B cell (primary cell): ENCODE measurements at regions not wholly inside any gene's neighbourhood (a gene's known extent, or its start where the extent isn't known, plus 50 kb on each side); places are given as distances from the start of the nearest gene placed in this dataset.
"Not testable (repeated sequence)": the region's sequence is repeated elsewhere in the genome, so short reads cannot be mapped to it uniquely, and the experiment has no call there.

Experiments
- ATAC-seq: fragments of 200-7000 bp; cut with Tn5 transposase; one replicate; pipeline ENCODE4 v1.10.0; 2021; ENCODE audit warnings: low read depth, mild to moderate bottlenecking, moderate number of reproducible peaks, moderate library complexity
- CTCF ChIA-PET: fragments of 350-600 bp; sonication (Branson Sonifier 250); formaldehyde crosslinking; loops from one replicate; lab custom pipeline; 2021; ENCODE audit warnings: antibody characterized with exemption, inconsistent platforms; lab: Charles Lee
- POLR2A ChIA-PET: fragments of 350-600 bp; sonication (Branson Sonifier 250); formaldehyde crosslinking; loops from one replicate; lab custom pipeline; 2021; ENCODE audit warnings: antibody characterized with exemption; lab: Charles Lee
- DNase-seq: peaks from one replicate; pipeline ENCODE4 v3.0.0; 2013
- H2AFZ ChIP-seq: 2 replicates; pipeline ENCODE4 v1.6.1; 2012; ENCODE audit warnings: mild to moderate bottlenecking, low read depth, low read length; ENCODE audit not compliant: insufficient read depth, poor library complexity, severe bottlenecking
- H3K27ac ChIP-seq, 2 donors: 1 replicate in 1 of 2; 2 replicates in 1 of 2; pipeline ENCODE4 v1.5.1; 2012 to 2013; ENCODE audit warnings: low read length in 2 of 2, mild to moderate bottlenecking in 2 of 2, moderate library complexity in 1 of 2
- H3K27me3 ChIP-seq, 4 experiments: fragments of 200-600 bp in 1 of 4; sonication (generic) in 1 of 4; replicated peaks in 1 of 4; 1 replicate in 2 of 4; 2 replicates in 2 of 4; pipeline versions ENCODE4 v1.6.1 to v1.7.0; 2013 to 2016; ENCODE audit warnings: low read length in 3 of 4, mild to moderate bottlenecking in 2 of 4, mixed read lengths in 1 of 4, moderate library complexity in 1 of 4; ENCODE audit not compliant: insufficient read depth in 4 of 4, control insufficient read depth in 3 of 4; ENCODE audit errors: control extremely low read depth in 1 of 4
- H3K36me3 ChIP-seq, 2 experiments: replicated peaks in 1 of 2; 1 replicate in 1 of 2; 2 replicates in 1 of 2; pipeline versions ENCODE4 v1.6.1 to v1.7.1; 2013; ENCODE audit warnings: low read length in 1 of 2; ENCODE audit not compliant: insufficient read depth in 2 of 2, control insufficient read depth in 1 of 2; ENCODE audit errors: control extremely low read depth in 1 of 2, extremely low read depth in 1 of 2
- H3K4me1 ChIP-seq, 2 donors: fragments of 200-600 bp in 1 of 2; sonication (generic) in 1 of 2; 1 replicate in 1 of 2; 2 replicates in 1 of 2; pipeline versions ENCODE4 v1.5.1 to v1.6.1; 2013 to 2017; ENCODE audit warnings: low read length in 2 of 2; ENCODE audit not compliant: control insufficient read depth in 2 of 2, insufficient read depth in 2 of 2
- H3K4me2 ChIP-seq: replicated peaks from 2 replicates; pipeline ENCODE3; 2012; ENCODE audit warnings: mild to moderate bottlenecking, low read depth, low read length; ENCODE audit not compliant: poor library complexity, severe bottlenecking
- H3K4me3 ChIP-seq, 5 experiments: fragments of 200-600 bp in 1 of 5; sonication (generic) in 1 of 5; 1 replicate in 3 of 5; 2 replicates in 2 of 5; pipeline versions ENCODE4 v1.5.1 to v1.7.0; 2011 to 2016; ENCODE audit warnings: low read length in 4 of 5, mild to moderate bottlenecking in 4 of 5, low read depth in 2 of 5, control low read depth in 1 of 5, moderate library complexity in 1 of 5; ENCODE audit not compliant: insufficient read depth in 1 of 5; ENCODE audit errors: control extremely low read depth in 1 of 5, extremely low read depth in 1 of 5
- H3K79me2 ChIP-seq: fragments of 200-600 bp; sonication (generic); one replicate; pipeline ENCODE4 v1.6.0; 2016; ENCODE audit warnings: low read length; ENCODE audit not compliant: control insufficient read depth, insufficient read depth
- H3K9ac ChIP-seq: fragments of 200-600 bp; sonication (generic); 2 replicates; pipeline ENCODE4 v1.6.1; 2017; ENCODE audit warnings: mild to moderate bottlenecking, low read length, moderate library complexity
- H3K9me3 ChIP-seq, 3 donors: one replicate each; pipeline versions ENCODE4 v1.6.1 to v1.7.1; 2013; ENCODE audit warnings: low read length in 2 of 3; ENCODE audit not compliant: control insufficient read depth in 2 of 3, insufficient read depth in 1 of 3; ENCODE audit errors: control extremely low read depth in 1 of 3
- H4K20me1 ChIP-seq: 2 replicates; pipeline ENCODE4 v1.6.0; 2012; ENCODE audit warnings: mild to moderate bottlenecking, low read length; ENCODE audit not compliant: insufficient read depth, control insufficient read depth, poor library complexity, severe bottlenecking
- H3K27ac Mint-ChIP-seq: one replicate; pipeline ENCODE4 v1.8.0; 2021; ENCODE audit warnings: mixed read lengths
- H3K27me3 Mint-ChIP-seq: one replicate; pipeline ENCODE4 v1.8.0; 2021; ENCODE audit warnings: mixed read lengths
- H3K4me1 Mint-ChIP-seq: one replicate; pipeline ENCODE4 v1.8.0; 2021; ENCODE audit warnings: mixed read lengths
- H3K4me3 Mint-ChIP-seq: one replicate; pipeline ENCODE4 v1.8.0; 2021; ENCODE audit warnings: mixed read lengths
- H3K9me3 Mint-ChIP-seq: one replicate; pipeline ENCODE4 v1.8.0; 2022; ENCODE audit warnings: mixed read lengths; ENCODE audit not compliant: insufficient read depth
- EZH2 ChIP-seq: IDR thresholded peaks from 2 replicates; pipeline ENCODE4 v1.6.1; 2012; ENCODE audit warnings: borderline replicate concordance, low read depth, mild to moderate bottlenecking, moderate library complexity, low read length; ENCODE audit not compliant: insufficient read depth, poor library complexity, severe bottlenecking
- WGBS: methylation state at CpG from one replicate; pipeline ENCODE4 v1.1.5; 2013; ENCODE audit warnings: missing lambda C conversion rate; ENCODE audit not compliant: insufficient coverage; 5-methylcytosine and 5-hydroxymethylcytosine counted together
- intact Hi-C: fragments of 100-400 bp; cut with micrococcal nuclease; formaldehyde crosslinking; loops from one replicate; pipeline ENCODE4 v1.10.0; 2022
- TF ChIP-seq, protein P1 (sequence below): fragments of 200-600 bp; IDR thresholded peaks from one replicate; pipeline ENCODE4 v1.8.0; 2022; ENCODE audit warnings: antibody characterized with exemption, mild to moderate bottlenecking

GRCh38 chr10:28909875-28910274, 232.6 kb downstream of the BAMBI start:
- DNase-seq = no peak
- intact Hi-C loops = no loop called here
- no peak for ATAC-seq
- no peaks in the 10 kb centered on the region for H3K27me3 Mint-ChIP-seq
- no peak overlapping the region for H3K9ac ChIP-seq
- 91% methylated on average over 5 of the region's 5 CpGs for WGBS
- ChIA-PET CTCF (no interaction called here), POLR2A (no interaction called here)
- no peaks in the 10 kb centered on the region for H4K20me1 ChIP-seq
- no peak overlapping the region for H3K4me2 ChIP-seq
- H3K79me2 ChIP-seq = no peaks in the 10 kb centered on the region
- H3K36me3 ChIP-seq = no peaks in the 10 kb centered on the region
- H3K4me1 Mint-ChIP-seq = no peaks in the 10 kb centered on the region
- no peak overlapping the region for H3K4me3 Mint-ChIP-seq
- H3K9me3 Mint-ChIP-seq = no peaks in the 10 kb centered on the region
- H3K27me3 ChIP-seq = no peaks in the 10 kb centered on the region
- H3K4me1 ChIP-seq = no peaks in the 10 kb centered on the region
- no peak overlapping the region for H3K4me3 ChIP-seq
- TF ChIP-seq EZH2 = no peak
- TF ChIP-seq, protein P1, sequence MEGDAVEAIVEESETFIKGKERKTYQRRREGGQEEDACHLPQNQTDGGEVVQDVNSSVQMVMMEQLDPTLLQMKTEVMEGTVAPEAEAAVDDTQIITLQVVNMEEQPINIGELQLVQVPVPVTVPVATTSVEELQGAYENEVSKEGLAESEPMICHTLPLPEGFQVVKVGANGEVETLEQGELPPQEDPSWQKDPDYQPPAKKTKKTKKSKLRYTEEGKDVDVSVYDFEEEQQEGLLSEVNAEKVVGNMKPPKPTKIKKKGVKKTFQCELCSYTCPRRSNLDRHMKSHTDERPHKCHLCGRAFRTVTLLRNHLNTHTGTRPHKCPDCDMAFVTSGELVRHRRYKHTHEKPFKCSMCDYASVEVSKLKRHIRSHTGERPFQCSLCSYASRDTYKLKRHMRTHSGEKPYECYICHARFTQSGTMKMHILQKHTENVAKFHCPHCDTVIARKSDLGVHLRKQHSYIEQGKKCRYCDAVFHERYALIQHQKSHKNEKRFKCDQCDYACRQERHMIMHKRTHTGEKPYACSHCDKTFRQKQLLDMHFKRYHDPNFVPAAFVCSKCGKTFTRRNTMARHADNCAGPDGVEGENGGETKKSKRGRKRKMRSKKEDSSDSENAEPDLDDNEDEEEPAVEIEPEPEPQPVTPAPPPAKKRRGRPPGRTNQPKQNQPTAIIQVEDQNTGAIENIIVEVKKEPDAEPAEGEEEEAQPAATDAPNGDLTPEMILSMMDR = no peak
- no peak overlapping the region for H2AFZ ChIP-seq
- peaks cover 0 to 13% (median 0%) of the 10 kb centered on the region in 3 donors for H3K9me3 ChIP-seq
- H3K27ac ChIP-seq = no peak overlapping the region
- H3K27ac Mint-ChIP-seq = no peak overlapping the region

DNA sequence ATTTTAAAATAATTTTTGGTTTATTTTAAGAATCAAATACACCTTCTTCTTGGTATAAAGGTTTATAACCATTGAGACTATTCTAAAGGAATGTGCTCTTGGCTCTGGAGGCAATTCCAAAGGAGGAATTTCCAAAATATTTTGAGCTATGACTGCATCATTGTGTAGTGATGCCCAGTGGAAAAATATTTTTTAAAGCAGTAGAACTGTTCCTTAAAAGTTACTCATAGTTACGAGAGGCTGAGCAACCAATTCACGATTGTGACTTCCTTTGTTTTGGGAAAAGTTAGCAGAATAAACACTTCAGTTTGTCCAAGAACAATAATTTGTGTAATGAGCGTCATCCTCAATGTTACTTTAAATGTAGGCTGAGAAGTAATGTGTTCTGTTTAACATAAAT, 233.6 kb downstream of the BAMBI start:
- Histone ChIP-seq H3K9ac (no peak overlapping the region), H3K9me3 (peaks cover 0 to 13% (median 0%) of the 10 kb centered on the region in 3 donors), H4K20me1 (no peaks in the 10 kb centered on the region), H3K4me3 (no peak overlapping the region), H2AFZ (no peak overlapping the region), H3K4me2 (no peak overlapping the region), H3K79me2 (no peaks in the 10 kb centered on the region), H3K27me3 (no peaks in the 10 kb centered on the region), H3K36me3 (no peaks in the 10 kb centered on the region), H3K27ac (no peak overlapping the region), H3K4me1 (no peaks in the 10 kb centered on the region)
- H3K27me3 Mint-ChIP-seq = no peaks in the 10 kb centered on the region
- no peaks in the 10 kb centered on the region for H3K9me3 Mint-ChIP-seq
- CTCF ChIA-PET = no interaction called here
- ATAC-seq = no peak
- H3K4me1 Mint-ChIP-seq = no peaks in the 10 kb centered on the region
- H3K4me3 Mint-ChIP-seq = no peak overlapping the region
- intact Hi-C loops = no loop called here
- TF ChIP-seq EZH2 = no peak
- TF ChIP-seq, protein P1 = no peak
- POLR2A ChIA-PET = no interaction called here
- 95% methylated on average over 2 of the region's 3 CpGs for WGBS
- no peak overlapping the region for H3K27ac Mint-ChIP-seq
- no peak for DNase-seq

GRCh38 chr10:28911511-28911910, 234.2 kb downstream of the BAMBI start:
- DNase-seq, H3K36me3 ChIP-seq, H3K4me1 ChIP-seq, H3K27me3 Mint-ChIP-seq, H3K4me1 Mint-ChIP-seq, intact Hi-C loops, ATAC-seq, CTCF ChIA-PET, H3K27me3 ChIP-seq, H3K79me2 ChIP-seq, H4K20me1 ChIP-seq, H3K27ac ChIP-seq, H3K9ac ChIP-seq, H3K27ac Mint-ChIP-seq, H3K9me3 Mint-ChIP-seq, H2AFZ ChIP-seq, POLR2A ChIA-PET, H3K4me2 ChIP-seq, H3K4me3 Mint-ChIP-seq, H3K4me3 ChIP-seq: not testable (repeated sequence)
- no CpG with 5 or more reads among the region's 8 CpGs for WGBS
- H3K9me3 ChIP-seq = peaks cover 0 to 13% (median 0%) of the 10 kb centered on the region in 3 donors
